Type B pancreatic cell (in vitro differentiated cells): ENCODE measurements at regions not wholly inside any gene's neighbourhood (a gene's known extent, or its start where the extent isn't known, plus 50 kb on each side); places are given as distances from the start of the nearest gene placed in this dataset.

Experiments used
- DNase-seq: peaks from one replicate; pipeline ENCODE4 v3.0.0; 2021; ENCODE audit warnings: mixed read lengths; ENCODE audit not compliant: unreplicated experiment; ENCODE audit errors: extremely low spot score
- H3K27ac Mint-ChIP-seq: 2 replicates; pipeline ENCODE4 v1.8.0; 2021; ENCODE audit warnings: mild to moderate bottlenecking, mixed read lengths
- H3K27me3 Mint-ChIP-seq: 2 replicates; pipeline ENCODE4 v1.8.0; 2021; ENCODE audit warnings: mixed read lengths
- H3K36me3 Mint-ChIP-seq: 2 replicates; pipeline ENCODE4 v1.8.0; 2021; ENCODE audit warnings: mixed read lengths
- H3K4me1 Mint-ChIP-seq: one replicate; pipeline ENCODE4 v1.8.0; 2021; ENCODE audit warnings: mixed read lengths; ENCODE audit not compliant: unreplicated experiment
- H3K4me3 Mint-ChIP-seq: 2 replicates; pipeline ENCODE4 v1.8.0; 2021; ENCODE audit warnings: mild to moderate bottlenecking, mixed read lengths
- H3K9me3 Mint-ChIP-seq: 2 replicates; pipeline ENCODE4 v1.8.0; 2021; ENCODE audit warnings: mixed read lengths
- TF ChIP-seq, protein P1 (sequence below): fragments of 200-600 bp; sonication (generic); conservative IDR thresholded peaks from 2 replicates; pipeline ENCODE4 v1.5.0; 2021; ENCODE audit warnings: antibody characterized with exemption, mild to moderate bottlenecking

GRCh38 chr17:71724339-71724738 lies 396.5 kb upstream of the SOX9 start:
- TF ChIP-seq, protein P1, sequence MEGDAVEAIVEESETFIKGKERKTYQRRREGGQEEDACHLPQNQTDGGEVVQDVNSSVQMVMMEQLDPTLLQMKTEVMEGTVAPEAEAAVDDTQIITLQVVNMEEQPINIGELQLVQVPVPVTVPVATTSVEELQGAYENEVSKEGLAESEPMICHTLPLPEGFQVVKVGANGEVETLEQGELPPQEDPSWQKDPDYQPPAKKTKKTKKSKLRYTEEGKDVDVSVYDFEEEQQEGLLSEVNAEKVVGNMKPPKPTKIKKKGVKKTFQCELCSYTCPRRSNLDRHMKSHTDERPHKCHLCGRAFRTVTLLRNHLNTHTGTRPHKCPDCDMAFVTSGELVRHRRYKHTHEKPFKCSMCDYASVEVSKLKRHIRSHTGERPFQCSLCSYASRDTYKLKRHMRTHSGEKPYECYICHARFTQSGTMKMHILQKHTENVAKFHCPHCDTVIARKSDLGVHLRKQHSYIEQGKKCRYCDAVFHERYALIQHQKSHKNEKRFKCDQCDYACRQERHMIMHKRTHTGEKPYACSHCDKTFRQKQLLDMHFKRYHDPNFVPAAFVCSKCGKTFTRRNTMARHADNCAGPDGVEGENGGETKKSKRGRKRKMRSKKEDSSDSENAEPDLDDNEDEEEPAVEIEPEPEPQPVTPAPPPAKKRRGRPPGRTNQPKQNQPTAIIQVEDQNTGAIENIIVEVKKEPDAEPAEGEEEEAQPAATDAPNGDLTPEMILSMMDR, result no peak
- no peaks in the 10 kb centered on the region for H3K9me3 Mint-ChIP-seq
- peaks cover 4% of the 10 kb centered on the region for H3K4me1 Mint-ChIP-seq
- H3K4me3 Mint-ChIP-seq, result no peak overlapping the region
- H3K27me3 Mint-ChIP-seq, result peaks cover 4% of the 10 kb centered on the region
- no peak for DNase-seq
- H3K27ac Mint-ChIP-seq, result no peak overlapping the region
- H3K36me3 Mint-ChIP-seq, result no peaks in the 10 kb centered on the region

DNA sequence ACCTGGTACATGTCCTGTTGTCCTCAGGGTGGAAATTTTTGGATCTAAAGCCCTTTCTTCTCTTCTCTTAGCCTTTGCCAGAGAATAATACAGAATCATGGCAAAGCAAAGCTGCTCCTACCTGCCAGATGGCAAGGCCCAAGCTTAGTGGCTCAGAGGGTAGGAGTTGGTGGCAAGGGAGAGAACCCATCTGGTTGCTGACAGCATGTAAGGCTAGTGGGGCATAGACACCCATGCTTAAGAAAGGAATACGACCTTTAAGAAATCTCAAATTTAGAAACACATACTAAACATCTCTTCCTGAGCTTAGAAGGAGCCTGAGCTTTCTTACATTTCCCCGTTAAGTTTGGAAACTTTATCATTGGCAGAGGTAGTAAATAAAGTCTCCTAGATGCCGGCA lies 395.0 kb upstream of the SOX9 start:
- no peak overlapping the region for H3K4me3 Mint-ChIP-seq
- DNase-seq, result no peak
- H3K27me3 Mint-ChIP-seq, result peaks cover 8% of the 10 kb centered on the region
- TF ChIP-seq, protein P1, result no peak
- H3K27ac Mint-ChIP-seq, result no peak overlapping the region
- peaks cover 4% of the 10 kb centered on the region for H3K4me1 Mint-ChIP-seq
- no peaks in the 10 kb centered on the region for H3K36me3 Mint-ChIP-seq
- no peaks in the 10 kb centered on the region for H3K9me3 Mint-ChIP-seq

GRCh38 chr17:71726341-71726740 lies 394.5 kb upstream of the SOX9 start:
- Mint-ChIP-seq H3K4me3 (no peak overlapping the region), H3K27me3 (peaks cover 8% of the 10 kb centered on the region), H3K4me1 (peaks cover 4% of the 10 kb centered on the region), H3K27ac (no peak overlapping the region), H3K36me3 (no peaks in the 10 kb centered on the region), H3K9me3 (no peaks in the 10 kb centered on the region)
- TF ChIP-seq, protein P1, result no peak
- no peak for DNase-seq

GRCh38 chr17:71727292-71727691 lies 393.5 kb upstream of the SOX9 start:
- TF ChIP-seq, protein P1, result no peak
- Mint-ChIP-seq H3K27me3 (peaks cover 7% of the 10 kb centered on the region), H3K36me3 (no peaks in the 10 kb centered on the region), H3K4me1 (peaks cover 4% of the 10 kb centered on the region), H3K4me3 (no peak overlapping the region), H3K9me3 (no peaks in the 10 kb centered on the region), H3K27ac (no peak overlapping the region)
- DNase-seq, result no peak

DNA sequence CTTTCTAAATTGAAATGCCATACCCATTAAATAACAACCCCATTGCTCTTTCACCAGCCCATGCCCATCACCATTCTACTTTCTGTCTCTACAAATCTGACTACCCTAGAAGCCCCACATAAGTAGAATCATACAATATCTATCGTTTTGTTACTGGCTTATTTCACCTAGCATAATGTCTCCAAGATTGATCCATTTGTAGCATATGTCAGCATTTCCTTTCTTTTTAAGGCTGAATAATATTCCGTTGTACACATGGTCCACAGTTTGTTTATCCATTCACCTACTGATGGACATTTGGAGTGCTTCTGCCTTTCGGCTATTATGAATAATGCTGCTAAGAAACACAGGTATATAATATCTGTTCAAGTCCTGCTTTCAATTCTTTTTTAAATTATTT lies 393.1 kb upstream of the SOX9 start:
- TF ChIP-seq, protein P1, result no peak
- Mint-ChIP-seq H3K9me3 (no peaks in the 10 kb centered on the region), H3K27ac (no peak overlapping the region), H3K27me3 (peaks cover 4% of the 10 kb centered on the region), H3K4me3 (no peak overlapping the region), H3K4me1 (peaks cover 4% of the 10 kb centered on the region), H3K36me3 (no peaks in the 10 kb centered on the region)
- DNase-seq, result no peak

DNA sequence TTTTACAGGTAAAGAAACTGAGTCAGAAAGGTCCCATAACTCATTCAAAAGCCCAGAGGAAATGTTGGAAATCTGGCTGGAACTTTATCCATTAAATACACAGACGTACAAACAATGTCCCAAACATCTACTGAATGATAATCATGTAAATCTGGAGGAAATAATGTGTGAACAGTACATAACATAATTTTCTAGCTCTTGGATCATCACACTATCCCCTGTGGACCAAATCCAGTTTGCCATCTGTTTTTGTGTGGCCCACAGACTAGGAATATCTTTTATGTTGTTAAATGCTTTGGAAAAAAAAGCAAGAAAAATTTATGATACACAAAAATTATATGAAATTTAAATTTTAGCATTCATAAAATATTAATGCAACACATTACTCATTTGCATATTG lies 389.9 kb upstream of the SOX9 start:
- Mint-ChIP-seq H3K27ac (no peak overlapping the region), H3K27me3 (peaks cover 8% of the 10 kb centered on the region), H3K4me1 (peaks cover 4% of the 10 kb centered on the region), H3K36me3 (no peaks in the 10 kb centered on the region), H3K4me3 (no peak overlapping the region), H3K9me3 (no peaks in the 10 kb centered on the region)
- DNase-seq, result no peak
- TF ChIP-seq, protein P1, result no peak
